ENCODE measurements at regions not wholly inside any gene's neighbourhood (a gene's known extent, or its start where the extent isn't known, plus 50 kb on each side); places are given as distances from the start of the nearest gene placed in this dataset.

DNA sequence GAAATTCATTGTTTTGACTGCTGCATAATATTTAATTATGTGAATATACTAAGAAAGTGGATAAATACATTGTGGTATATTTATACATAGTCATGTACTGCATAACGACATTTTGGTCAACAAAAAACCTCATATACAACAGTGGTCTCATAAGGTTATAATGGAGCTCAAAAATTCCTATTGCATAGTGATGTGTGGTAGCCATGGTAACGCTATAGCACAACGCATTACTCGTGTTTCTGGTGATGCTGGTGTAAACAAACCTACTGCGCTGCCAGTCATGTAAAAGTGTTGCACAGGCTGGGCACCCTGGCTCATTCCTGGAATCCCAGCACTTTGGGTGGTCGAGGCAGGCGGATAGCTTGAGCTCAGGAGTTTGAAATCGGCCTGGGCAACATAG lies 52.6 kb upstream of the NHLH2 start:
- Histone ChIP-seq H2AFZ (ENCODE audit: low read length) (no peak overlapping the region), H3F3A (ENCODE audit: low read depth) (no peaks in the 10 kb centered on the region), H3K4me3 (ENCODE audit: low read length, poor library complexity, severe bottlenecking) (no peak overlapping the region), H3K9me3 (ENCODE audit: insufficient read depth, low read depth, low read length) (no peaks in the 10 kb centered on the region), H3K36me3 (ENCODE audit: insufficient read depth, low read length) (no peaks in the 10 kb centered on the region), H4K20me1 (ENCODE audit: insufficient read depth, low read length, poor library complexity, severe bottlenecking) (no peaks in the 10 kb centered on the region), H3K4me1 (ENCODE audit: insufficient read depth, low read length, poor library complexity, severe bottlenecking) (no peaks in the 10 kb centered on the region), H3K9ac (ENCODE audit: low read depth, low read length, poor library complexity, severe bottlenecking) (no peak overlapping the region), H3K27me3 (ENCODE audit: insufficient read depth, low read length, poor library complexity, severe bottlenecking) (no peaks in the 10 kb centered on the region), H3K9me2 (replicated peaks; ENCODE audit: low read depth, low read length) (no peaks in the 10 kb centered on the region), H3K79me2 (ENCODE audit: insufficient read depth, low read length) (no peaks in the 10 kb centered on the region), H3K4me2 (ENCODE audit: low read depth, low read length, poor library complexity, severe bottlenecking) (no peak overlapping the region)
- no peak for TF ChIP-seq EZH2phosphoT487 (IDR thresholded peaks at IDR 0.05; ENCODE audit: borderline replicate concordance)
- TF ChIP-seq, protein P1, sequence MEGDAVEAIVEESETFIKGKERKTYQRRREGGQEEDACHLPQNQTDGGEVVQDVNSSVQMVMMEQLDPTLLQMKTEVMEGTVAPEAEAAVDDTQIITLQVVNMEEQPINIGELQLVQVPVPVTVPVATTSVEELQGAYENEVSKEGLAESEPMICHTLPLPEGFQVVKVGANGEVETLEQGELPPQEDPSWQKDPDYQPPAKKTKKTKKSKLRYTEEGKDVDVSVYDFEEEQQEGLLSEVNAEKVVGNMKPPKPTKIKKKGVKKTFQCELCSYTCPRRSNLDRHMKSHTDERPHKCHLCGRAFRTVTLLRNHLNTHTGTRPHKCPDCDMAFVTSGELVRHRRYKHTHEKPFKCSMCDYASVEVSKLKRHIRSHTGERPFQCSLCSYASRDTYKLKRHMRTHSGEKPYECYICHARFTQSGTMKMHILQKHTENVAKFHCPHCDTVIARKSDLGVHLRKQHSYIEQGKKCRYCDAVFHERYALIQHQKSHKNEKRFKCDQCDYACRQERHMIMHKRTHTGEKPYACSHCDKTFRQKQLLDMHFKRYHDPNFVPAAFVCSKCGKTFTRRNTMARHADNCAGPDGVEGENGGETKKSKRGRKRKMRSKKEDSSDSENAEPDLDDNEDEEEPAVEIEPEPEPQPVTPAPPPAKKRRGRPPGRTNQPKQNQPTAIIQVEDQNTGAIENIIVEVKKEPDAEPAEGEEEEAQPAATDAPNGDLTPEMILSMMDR (conservative IDR thresholded peaks at IDR 0.05; ENCODE audit: low read length): no peak

DNA sequence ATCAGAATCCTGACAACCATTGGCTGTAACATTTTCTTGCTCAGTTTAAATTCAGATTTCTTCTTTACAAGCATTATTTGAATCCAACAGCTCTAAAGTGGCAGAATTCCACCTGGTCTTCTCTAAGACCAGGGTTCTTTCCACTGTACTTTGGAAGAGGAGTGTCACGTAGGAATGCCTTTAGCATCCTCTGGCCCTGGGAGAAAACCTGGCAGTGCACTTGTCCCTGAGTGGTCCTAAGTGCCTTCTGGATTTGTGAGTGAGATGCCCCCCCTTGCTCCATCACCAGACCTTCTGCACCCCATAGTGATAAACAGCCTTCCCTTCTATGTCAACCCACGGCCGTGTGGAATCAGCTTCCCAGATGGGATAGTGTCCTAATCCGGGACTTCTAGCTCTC lies 57.1 kb upstream of the NHLH2 start:
- H3K9me3 ChIP-seq (ENCODE audit: insufficient read depth, low read depth, low read length): no peaks in the 10 kb centered on the region
- no peaks in the 10 kb centered on the region for H3K27me3 ChIP-seq (ENCODE audit: insufficient read depth, low read length, poor library complexity, severe bottlenecking)
- H3K4me1 ChIP-seq (ENCODE audit: insufficient read depth, low read length, poor library complexity, severe bottlenecking): peaks cover 22% of the 10 kb centered on the region
- H3K36me3 ChIP-seq (ENCODE audit: insufficient read depth, low read length): no peaks in the 10 kb centered on the region
- H4K20me1 ChIP-seq (ENCODE audit: insufficient read depth, low read length, poor library complexity, severe bottlenecking): no peaks in the 10 kb centered on the region
- no peaks in the 10 kb centered on the region for H3K9me2 ChIP-seq (replicated peaks; ENCODE audit: low read depth, low read length)
- H3K4me2 ChIP-seq (ENCODE audit: low read depth, low read length, poor library complexity, severe bottlenecking): no peak overlapping the region
- no peak overlapping the region for H3K4me3 ChIP-seq (ENCODE audit: low read length, poor library complexity, severe bottlenecking)
- H2AFZ ChIP-seq (ENCODE audit: low read length): no peak overlapping the region
- H3K9ac ChIP-seq (ENCODE audit: low read depth, low read length, poor library complexity, severe bottlenecking): no peak overlapping the region
- H3K79me2 ChIP-seq (ENCODE audit: insufficient read depth, low read length): no peaks in the 10 kb centered on the region
- no peak for TF ChIP-seq EZH2phosphoT487 (IDR thresholded peaks at IDR 0.05; ENCODE audit: borderline replicate concordance)
- TF ChIP-seq, protein P1 (conservative IDR thresholded peaks at IDR 0.05; ENCODE audit: low read length): no peak
- no peaks in the 10 kb centered on the region for H3F3A ChIP-seq (ENCODE audit: low read depth)

DNA sequence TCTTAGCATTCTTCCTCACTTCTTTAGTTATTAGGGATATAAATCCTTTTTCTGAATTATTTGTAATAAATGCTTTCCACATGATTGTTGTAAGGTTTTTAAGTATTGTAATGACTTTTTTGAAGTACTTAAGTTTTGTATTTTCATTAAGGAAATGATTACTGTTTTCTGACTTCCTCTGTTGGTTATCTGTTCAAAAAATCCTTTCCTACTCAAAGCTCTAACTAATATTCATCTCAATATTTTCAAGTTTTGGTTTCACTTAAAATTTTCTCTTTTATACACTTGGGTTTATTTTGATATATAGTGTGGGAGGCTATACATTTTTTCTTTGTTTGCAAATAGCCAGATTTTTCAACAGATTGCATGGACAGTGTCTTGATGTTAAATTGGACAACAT lies 59.9 kb upstream of the NHLH2 start:
- no peaks in the 10 kb centered on the region for H4K20me1 ChIP-seq (ENCODE audit: insufficient read depth, low read length, poor library complexity, severe bottlenecking)
- no peak overlapping the region for H2AFZ ChIP-seq (ENCODE audit: low read length)
- peak overlapping the region; percentile 56 for H3K4me3 ChIP-seq (ENCODE audit: low read length, poor library complexity, severe bottlenecking)
- H3K9me3 ChIP-seq (ENCODE audit: insufficient read depth, low read depth, low read length): no peaks in the 10 kb centered on the region
- no peaks in the 10 kb centered on the region for H3F3A ChIP-seq (ENCODE audit: low read depth)
- H3K36me3 ChIP-seq (ENCODE audit: insufficient read depth, low read length): no peaks in the 10 kb centered on the region
- TF ChIP-seq, protein P1 (conservative IDR thresholded peaks at IDR 0.05; ENCODE audit: low read length): no peak
- no peak for TF ChIP-seq EZH2phosphoT487 (IDR thresholded peaks at IDR 0.05; ENCODE audit: borderline replicate concordance)
- no peaks in the 10 kb centered on the region for H3K79me2 ChIP-seq (ENCODE audit: insufficient read depth, low read length)
- H3K9me2 ChIP-seq (replicated peaks; ENCODE audit: low read depth, low read length): no peaks in the 10 kb centered on the region
- H3K9ac ChIP-seq (ENCODE audit: low read depth, low read length, poor library complexity, severe bottlenecking): peak overlapping the region; percentile 39
- no peaks in the 10 kb centered on the region for H3K27me3 ChIP-seq (ENCODE audit: insufficient read depth, low read length, poor library complexity, severe bottlenecking)
- H3K4me2 ChIP-seq (ENCODE audit: low read depth, low read length, poor library complexity, severe bottlenecking): peak overlapping the region; percentile 65
- H3K4me1 ChIP-seq (ENCODE audit: insufficient read depth, low read length, poor library complexity, severe bottlenecking): peaks cover 22% of the 10 kb centered on the region
